ENCODE measurements at regions not wholly inside any gene's neighbourhood (a gene's known extent, or its start where the extent isn't known, plus 50 kb on each side); places are given as distances from the start of the nearest gene placed in this dataset.

DNA sequence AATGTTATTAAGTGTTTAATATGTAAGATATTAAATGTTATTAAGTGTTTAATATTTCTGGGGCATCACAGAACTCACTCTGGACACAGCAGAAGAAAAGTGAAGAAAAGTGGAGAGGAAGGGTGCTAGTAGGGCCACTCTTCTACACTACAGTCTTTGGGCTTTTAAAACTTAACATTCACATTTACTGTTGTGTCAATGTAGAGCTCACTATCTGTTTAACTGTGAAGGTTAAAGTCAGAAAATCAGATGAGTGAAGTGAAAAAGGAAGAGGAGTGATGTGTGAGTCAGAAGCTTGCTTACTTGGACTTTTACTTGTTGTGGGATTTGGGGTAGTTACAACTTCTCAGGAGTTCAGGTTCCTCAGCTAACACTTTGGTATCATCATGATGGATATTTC lies 145.3 kb upstream of the DNAJC19 start:
- ATAC-seq (ENCODE audit: low FRiP score in 2 of 2) (no peak), DNase-seq (no peak)
- Histone ChIP-seq H3K27ac (no peak overlapping the region), H3K27me3 (no peaks in the 10 kb centered on the region), H3K4me1 (no peaks in the 10 kb centered on the region), H3K4me3 (no peak overlapping the region), H3K9me3 (peaks cover 0 to 4% (median 0%) of the 10 kb centered on the region in 4 donors), H3K36me3 (no peaks in the 10 kb centered on the region)
- no peak for TF ChIP-seq POLR2A (IDR thresholded peaks at IDR 0.05)
- TF ChIP-seq, protein P1, sequence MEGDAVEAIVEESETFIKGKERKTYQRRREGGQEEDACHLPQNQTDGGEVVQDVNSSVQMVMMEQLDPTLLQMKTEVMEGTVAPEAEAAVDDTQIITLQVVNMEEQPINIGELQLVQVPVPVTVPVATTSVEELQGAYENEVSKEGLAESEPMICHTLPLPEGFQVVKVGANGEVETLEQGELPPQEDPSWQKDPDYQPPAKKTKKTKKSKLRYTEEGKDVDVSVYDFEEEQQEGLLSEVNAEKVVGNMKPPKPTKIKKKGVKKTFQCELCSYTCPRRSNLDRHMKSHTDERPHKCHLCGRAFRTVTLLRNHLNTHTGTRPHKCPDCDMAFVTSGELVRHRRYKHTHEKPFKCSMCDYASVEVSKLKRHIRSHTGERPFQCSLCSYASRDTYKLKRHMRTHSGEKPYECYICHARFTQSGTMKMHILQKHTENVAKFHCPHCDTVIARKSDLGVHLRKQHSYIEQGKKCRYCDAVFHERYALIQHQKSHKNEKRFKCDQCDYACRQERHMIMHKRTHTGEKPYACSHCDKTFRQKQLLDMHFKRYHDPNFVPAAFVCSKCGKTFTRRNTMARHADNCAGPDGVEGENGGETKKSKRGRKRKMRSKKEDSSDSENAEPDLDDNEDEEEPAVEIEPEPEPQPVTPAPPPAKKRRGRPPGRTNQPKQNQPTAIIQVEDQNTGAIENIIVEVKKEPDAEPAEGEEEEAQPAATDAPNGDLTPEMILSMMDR (IDR thresholded peaks at IDR 0.05) = no peak
- no peak for TF ChIP-seq EP300 (IDR thresholded peaks at IDR 0.05)
- no peak for TF ChIP-seq POLR2AphosphoS5 (IDR thresholded peaks at IDR 0.05)

DNA sequence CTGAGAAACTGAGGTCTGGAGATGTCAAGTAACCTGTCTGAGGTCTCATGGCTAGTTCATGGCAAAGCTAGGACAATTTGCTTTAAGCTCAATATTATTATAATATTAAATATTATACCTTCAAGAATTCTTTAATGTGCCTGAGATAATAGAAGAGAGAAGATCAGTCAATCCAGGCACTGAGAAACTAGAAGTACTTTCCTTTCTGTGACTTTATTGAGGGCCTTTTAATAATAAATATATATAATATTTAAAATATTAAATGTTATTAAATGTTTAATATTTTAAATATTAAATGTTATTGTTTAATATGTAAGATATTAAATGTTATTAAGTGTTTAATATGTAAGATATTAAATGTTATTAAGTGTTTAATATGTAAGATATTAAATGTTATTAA lies 144.3 kb upstream of the DNAJC19 start:
- ATAC-seq (ENCODE audit: low FRiP score in 2 of 2) = no peak
- H3K4me1 ChIP-seq = no peaks in the 10 kb centered on the region
- TF ChIP-seq POLR2AphosphoS5 (IDR thresholded peaks at IDR 0.05) (no peak), POLR2A (IDR thresholded peaks at IDR 0.05) (no peak)

DNA sequence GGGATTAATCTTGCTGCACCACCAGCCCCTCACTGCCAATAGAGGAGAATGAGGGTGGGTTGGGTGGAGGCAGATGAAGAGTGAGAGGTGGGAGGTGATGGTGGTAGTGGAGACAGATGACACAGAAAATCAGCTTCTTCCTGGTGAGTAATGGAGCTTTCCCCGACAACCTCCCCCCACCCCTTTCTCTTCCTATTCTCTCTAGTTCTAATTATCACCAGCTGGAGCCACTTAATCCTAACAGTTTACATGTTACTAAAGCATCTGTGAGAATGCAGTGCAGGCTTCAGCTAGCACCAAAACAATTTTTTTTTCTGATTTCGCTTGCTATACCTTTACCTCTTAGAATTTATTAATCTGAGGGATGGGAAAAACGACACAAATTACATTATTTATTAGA lies 116.1 kb upstream of the DNAJC19 start:
- peaks cover 0 to 5% (median 0%) of the 10 kb centered on the region in 4 donors for H3K9me3 ChIP-seq
- ATAC-seq (ENCODE audit: low FRiP score in 2 of 2) = no peak
- WGBS, 2 donors = 48 to 57% methylated on average over 3 of the region's 3 CpGs
- DNase-seq = no peak
- H3K4me3 ChIP-seq = no peak overlapping the region
- no peak overlapping the region for H3K27ac ChIP-seq
- H3K27me3 ChIP-seq = no peaks in the 10 kb centered on the region
- TF ChIP-seq POLR2A (IDR thresholded peaks at IDR 0.05) (no peak), EP300 (IDR thresholded peaks at IDR 0.05) (no peak), POLR2AphosphoS5 (IDR thresholded peaks at IDR 0.05) (no peak)
- TF ChIP-seq, protein P1 (IDR thresholded peaks at IDR 0.05) = no peak
- H3K36me3 ChIP-seq = no peaks in the 10 kb centered on the region
- H3K4me1 ChIP-seq = no peaks in the 10 kb centered on the region

More for the DNA sequence above, 144.3 kb upstream of the DNAJC19 start:
- Histone ChIP-seq H3K9me3 (peaks cover 0 to 4% (median 0%) of the 10 kb centered on the region in 4 donors), H3K27me3 (no peaks in the 10 kb centered on the region), H3K36me3 (no peaks in the 10 kb centered on the region), H3K27ac (no peak overlapping the region), H3K4me3 (no peak overlapping the region)
- DNase-seq = no peak

DNA sequence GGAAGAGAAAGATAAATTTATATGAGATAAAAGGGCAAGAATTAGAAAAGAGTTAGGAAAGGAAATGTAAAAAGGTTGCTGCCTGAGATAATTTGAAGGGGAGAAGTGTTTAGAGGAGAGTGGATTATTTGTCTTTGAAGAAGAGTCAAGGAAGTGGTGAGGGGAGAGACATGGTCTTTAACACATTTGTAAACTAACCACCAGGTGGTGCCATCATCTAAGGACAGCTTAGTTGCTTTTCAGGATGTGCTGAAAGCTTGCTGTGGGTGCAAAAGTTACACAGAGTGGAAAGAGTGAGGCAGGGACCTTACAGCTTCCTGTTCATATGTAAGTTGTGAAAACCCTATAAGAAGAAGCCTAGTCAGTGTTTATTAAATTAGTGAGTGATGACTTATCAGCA lies 114.1 kb upstream of the DNAJC19 start:
- Histone ChIP-seq H3K4me1 (no peaks in the 10 kb centered on the region), H3K36me3 (no peaks in the 10 kb centered on the region), H3K4me3 (no peak overlapping the region), H3K27me3 (no peaks in the 10 kb centered on the region), H3K27ac (no peak overlapping the region), H3K9me3 (peaks cover 0 to 5% (median 0%) of the 10 kb centered on the region in 4 donors)
- TF ChIP-seq EP300 (IDR thresholded peaks at IDR 0.05) = no peak
- TF ChIP-seq, protein P1 (IDR thresholded peaks at IDR 0.05) = no peak
- no peak for TF ChIP-seq POLR2A (IDR thresholded peaks at IDR 0.05)
- TF ChIP-seq POLR2AphosphoS5 (IDR thresholded peaks at IDR 0.05) = no peak
- ATAC-seq (ENCODE audit: low FRiP score in 2 of 2) (no peak), DNase-seq (no peak)

DNA sequence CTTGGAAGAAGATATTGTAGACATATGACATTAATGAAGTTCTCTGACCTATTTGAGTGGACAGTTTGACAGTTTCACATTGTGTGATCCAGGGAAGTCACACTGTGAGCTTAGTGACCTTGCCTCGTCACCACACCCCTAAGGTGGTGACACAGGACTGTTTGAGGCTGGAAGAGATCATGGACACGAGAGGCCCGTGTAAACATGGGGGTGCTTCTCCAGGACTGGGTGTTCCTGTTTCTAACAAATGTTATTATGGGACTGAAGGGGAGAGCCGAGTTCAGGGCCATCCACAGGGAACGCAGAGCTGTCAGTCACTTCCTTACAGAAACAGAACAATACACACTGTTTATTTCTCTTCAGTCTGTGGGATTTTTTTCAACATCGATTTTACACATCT lies 96.5 kb upstream of the DNAJC19 start:
- H3K36me3 ChIP-seq = no peaks in the 10 kb centered on the region
- no peak for ATAC-seq (ENCODE audit: low FRiP score in 2 of 2)
- no peaks in the 10 kb centered on the region for H3K9me3 ChIP-seq
- H3K4me1 ChIP-seq = no peaks in the 10 kb centered on the region
- no peaks in the 10 kb centered on the region for H3K27me3 ChIP-seq
- TF ChIP-seq POLR2A (IDR thresholded peaks at IDR 0.05) (no peak), POLR2AphosphoS5 (IDR thresholded peaks at IDR 0.05) (no peak), EP300 (IDR thresholded peaks at IDR 0.05) (no peak)
- TF ChIP-seq, protein P1 (IDR thresholded peaks at IDR 0.05) = no peak
- no peak overlapping the region for H3K27ac ChIP-seq
- no peak for DNase-seq
- H3K4me3 ChIP-seq = no peak overlapping the region
- WGBS, 2 donors = 41 to 52% methylated on average over 6 of the region's 6 CpGs

All from upper lobe of left lung (tissue), 6 donors.